ENCODE measurements at regions not wholly inside any gene's neighbourhood (a gene's known extent, or its start where the extent isn't known, plus 50 kb on each side); places are given as distances from the start of the nearest gene placed in this dataset.

GRCh38 chr3:151557068-151557840 lies 96.4 kb upstream of the IGSF10 start:
- no peak overlapping the region for H3K4me3 Mint-ChIP-seq
- DNase-seq (no peak), ATAC-seq (no peak)
- CTCF ChIA-PET: interaction anchor here (1.4 kb wide), 1 partner anchor 11 kb away, joined by 3 read pairs; no protein-coding TSS in a partner anchor
- H3K36me3 Mint-ChIP-seq: no peaks in the 10 kb centered on the region
- no peaks in the 10 kb centered on the region for H3K9me3 Mint-ChIP-seq (ENCODE audit: low read depth)
- H3K4me1 Mint-ChIP-seq: no peaks in the 10 kb centered on the region
- H3K27ac Mint-ChIP-seq: no peak overlapping the region
- H3K27me3 Mint-ChIP-seq: peaks cover 10% of the 10 kb centered on the region

GRCh38 chr3:151556596-151556995 lies 95.7 kb upstream of the IGSF10 start:
- DNase-seq (no peak), ATAC-seq (no peak)
- Mint-ChIP-seq H3K27me3 (peaks cover 13% of the 10 kb centered on the region), H3K4me1 (no peaks in the 10 kb centered on the region), H3K9me3 (ENCODE audit: low read depth) (no peaks in the 10 kb centered on the region), H3K36me3 (no peaks in the 10 kb centered on the region), H3K4me3 (no peak overlapping the region), H3K27ac (no peak overlapping the region)
- CTCF ChIA-PET: no interaction called here

- Mint-ChIP-seq H3K4me1 (no peaks in the 10 kb centered on the region), H3K4me3 (no peak overlapping the region), H3K27me3 (peaks cover 13% of the 10 kb centered on the region), H3K27ac (no peak overlapping the region), H3K9me3 (ENCODE audit: low read depth) (no peaks in the 10 kb centered on the region), H3K36me3 (no peaks in the 10 kb centered on the region)
- CTCF ChIA-PET: no interaction called here
- ATAC-seq (no peak), DNase-seq (no peak)
Measured at GRCh38 chr3:151555523-151555922, 94.7 kb upstream of the IGSF10 start.

- H3K9me3 Mint-ChIP-seq (ENCODE audit: low read depth): no peaks in the 10 kb centered on the region
- peaks cover 14% of the 10 kb centered on the region for H3K27me3 Mint-ChIP-seq
- H3K4me1 Mint-ChIP-seq: no peaks in the 10 kb centered on the region
Measured at GRCh38 chr3:151553888-151554287, 93.0 kb upstream of the IGSF10 start.

GRCh38 chr3:151552589-151552988 lies 91.7 kb upstream of the IGSF10 start:
- no peak for ATAC-seq
- no peaks in the 10 kb centered on the region for H3K9me3 Mint-ChIP-seq (ENCODE audit: low read depth)
- H3K27ac Mint-ChIP-seq: no peak overlapping the region
- H3K4me1 Mint-ChIP-seq: no peaks in the 10 kb centered on the region
- DNase-seq: no peak
- CTCF ChIA-PET: no interaction called here
- no peaks in the 10 kb centered on the region for H3K36me3 Mint-ChIP-seq
- no peak overlapping the region for H3K4me3 Mint-ChIP-seq
- H3K27me3 Mint-ChIP-seq: peaks cover 15% of the 10 kb centered on the region

More at GRCh38 chr3:151553888-151554287, 93.0 kb upstream of the IGSF10 start:
- no peaks in the 10 kb centered on the region for H3K36me3 Mint-ChIP-seq
- H3K4me3 Mint-ChIP-seq: no peak overlapping the region
- CTCF ChIA-PET: no interaction called here
- ATAC-seq (no peak), DNase-seq (no peak)
- no peak overlapping the region for H3K27ac Mint-ChIP-seq

- no peak overlapping the region for H3K4me3 Mint-ChIP-seq
- CTCF ChIA-PET: no interaction called here
- H3K4me1 Mint-ChIP-seq: no peaks in the 10 kb centered on the region
- H3K9me3 Mint-ChIP-seq (ENCODE audit: low read depth): no peaks in the 10 kb centered on the region
- no peak overlapping the region for H3K27ac Mint-ChIP-seq
- no peak for DNase-seq
- peaks cover 9% of the 10 kb centered on the region for H3K27me3 Mint-ChIP-seq
- ATAC-seq: no peak
- H3K36me3 Mint-ChIP-seq: no peaks in the 10 kb centered on the region
Measured at GRCh38 chr3:151550642-151551041, 89.8 kb upstream of the IGSF10 start.

GRCh38 chr3:151550025-151550618 lies 89.3 kb upstream of the IGSF10 start:
- CTCF ChIA-PET: no interaction called here
- Mint-ChIP-seq H3K4me1 (no peaks in the 10 kb centered on the region), H3K9me3 (ENCODE audit: low read depth) (no peaks in the 10 kb centered on the region), H3K27ac (no peak overlapping the region), H3K36me3 (no peaks in the 10 kb centered on the region), H3K4me3 (no peak overlapping the region), H3K27me3 (peaks cover 9% of the 10 kb centered on the region)
- no peak for DNase-seq
- ATAC-seq: no peak

GRCh38 chr3:151548195-151548594 lies 87.3 kb upstream of the IGSF10 start:
- DNase-seq (no peak), ATAC-seq (no peak)
- H3K36me3 Mint-ChIP-seq: no peaks in the 10 kb centered on the region
- H3K27ac Mint-ChIP-seq: no peak overlapping the region
- CTCF ChIA-PET: no interaction called here
- H3K27me3 Mint-ChIP-seq: peaks cover 7% of the 10 kb centered on the region
- no peak overlapping the region for H3K4me3 Mint-ChIP-seq
- no peaks in the 10 kb centered on the region for H3K9me3 Mint-ChIP-seq (ENCODE audit: low read depth)
- no peaks in the 10 kb centered on the region for H3K4me1 Mint-ChIP-seq

- CTCF ChIA-PET: interaction anchor here (0.7 kb wide), 1 partner anchor 72 kb away, joined by 3 read pairs; no protein-coding TSS in a partner anchor
- ATAC-seq (no peak), DNase-seq (no peak)
- Mint-ChIP-seq H3K27ac (no peak overlapping the region), H3K4me1 (no peaks in the 10 kb centered on the region), H3K27me3 (peaks cover 8% of the 10 kb centered on the region), H3K4me3 (no peak overlapping the region), H3K9me3 (ENCODE audit: low read depth) (no peaks in the 10 kb centered on the region), H3K36me3 (no peaks in the 10 kb centered on the region)
Measured at GRCh38 chr3:151544164-151544548, 83.3 kb upstream of the IGSF10 start.

- DNase-seq: no peak
- no peak overlapping the region for H3K27ac Mint-ChIP-seq
Measured at GRCh38 chr3:151541178-151541577, 80.3 kb upstream of the IGSF10 start.

GRCh38 chr3:151539599-151539998 lies 78.7 kb upstream of the IGSF10 start:
- Mint-ChIP-seq H3K4me3 (no peak overlapping the region), H3K4me1 (no peaks in the 10 kb centered on the region), H3K27me3 (peaks cover 5% of the 10 kb centered on the region), H3K27ac (no peak overlapping the region), H3K9me3 (ENCODE audit: low read depth) (no peaks in the 10 kb centered on the region), H3K36me3 (no peaks in the 10 kb centered on the region)
- ATAC-seq: no peak
- CTCF ChIA-PET: interaction anchor here (1.2 kb wide), 1 partner anchor 234 kb away, joined by 3 read pairs; no protein-coding TSS in a partner anchor
- DNase-seq: no peak

More at GRCh38 chr3:151541178-151541577, 80.3 kb upstream of the IGSF10 start:
- peaks cover 5% of the 10 kb centered on the region for H3K27me3 Mint-ChIP-seq
- no peaks in the 10 kb centered on the region for H3K9me3 Mint-ChIP-seq (ENCODE audit: low read depth)
- H3K4me3 Mint-ChIP-seq: no peak overlapping the region
- CTCF ChIA-PET: no interaction called here
- H3K36me3 Mint-ChIP-seq: no peaks in the 10 kb centered on the region
- no peak for ATAC-seq
- no peaks in the 10 kb centered on the region for H3K4me1 Mint-ChIP-seq

GRCh38 chr3:151538456-151539393 lies 77.9 kb upstream of the IGSF10 start:
- H3K36me3 Mint-ChIP-seq: no peaks in the 10 kb centered on the region
- H3K27ac Mint-ChIP-seq: no peak overlapping the region
- ATAC-seq (no peak), DNase-seq (no peak)
- no peaks in the 10 kb centered on the region for H3K9me3 Mint-ChIP-seq (ENCODE audit: low read depth)
- H3K4me1 Mint-ChIP-seq: no peaks in the 10 kb centered on the region
- no peak overlapping the region for H3K4me3 Mint-ChIP-seq
- CTCF ChIA-PET: interaction anchor here (1.2 kb wide), 1 partner anchor 235 kb away, joined by 3 read pairs; no protein-coding TSS in a partner anchor
- H3K27me3 Mint-ChIP-seq: peaks cover 5% of the 10 kb centered on the region

GRCh38 chr3:151537726-151538125 lies 76.9 kb upstream of the IGSF10 start:
- CTCF ChIA-PET: no interaction called here
- no peaks in the 10 kb centered on the region for H3K36me3 Mint-ChIP-seq

More at GRCh38 chr3:151537726-151538125, 76.9 kb upstream of the IGSF10 start:
- DNase-seq (no peak), ATAC-seq (no peak)
- H3K27ac Mint-ChIP-seq: no peak overlapping the region
- H3K4me3 Mint-ChIP-seq: no peak overlapping the region
- H3K27me3 Mint-ChIP-seq: peaks cover 5% of the 10 kb centered on the region
- H3K4me1 Mint-ChIP-seq: no peaks in the 10 kb centered on the region
- H3K9me3 Mint-ChIP-seq (ENCODE audit: low read depth): no peaks in the 10 kb centered on the region
